Fibroblast of villous mesenchyme (primary cell): ENCODE measurements at regions not wholly inside any gene's neighbourhood (a gene's known extent, or its start where the extent isn't known, plus 50 kb on each side); places are given as distances from the start of the nearest gene placed in this dataset.

Source experiments
- DNase-seq: peaks from one replicate; pipeline ENCODE4 v3.0.0-alpha.2; 2010; ENCODE audit warnings: low read depth
- H3K4me3 ChIP-seq: 2 replicates; pipeline ENCODE4 v1.5.1; 2011; ENCODE audit warnings: low read depth, mild to moderate bottlenecking, low read length
- TF ChIP-seq, protein P1 (sequence below): IDR thresholded peaks from 2 replicates; pipeline ENCODE4 v1.5.1; 2012; ENCODE audit warnings: low read depth, mild to moderate bottlenecking, low read length; ENCODE audit not compliant: insufficient read depth

DNA sequence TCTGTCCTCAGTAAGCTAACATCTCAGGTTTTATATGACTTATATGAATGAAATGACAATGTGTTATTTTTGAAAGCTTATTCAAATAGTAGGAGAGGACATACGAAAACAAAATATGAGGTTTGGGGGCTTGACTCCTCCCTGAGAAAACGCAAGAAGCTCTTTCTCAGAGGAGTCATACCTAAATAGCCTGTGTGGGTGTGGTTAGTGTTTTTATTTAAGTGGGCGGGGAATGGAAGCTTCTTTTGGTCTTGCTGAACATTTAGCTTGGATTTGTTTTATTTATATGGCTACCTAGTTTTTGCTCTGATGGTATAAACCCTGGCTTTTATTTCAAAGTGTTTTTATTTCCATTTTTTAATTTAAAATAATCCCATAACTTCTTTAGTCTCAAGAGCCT lies 72.1 kb upstream of the DSG1 start:
- H3K4me3 ChIP-seq: no peak overlapping the region
- no peak for DNase-seq
- TF ChIP-seq, protein P1, sequence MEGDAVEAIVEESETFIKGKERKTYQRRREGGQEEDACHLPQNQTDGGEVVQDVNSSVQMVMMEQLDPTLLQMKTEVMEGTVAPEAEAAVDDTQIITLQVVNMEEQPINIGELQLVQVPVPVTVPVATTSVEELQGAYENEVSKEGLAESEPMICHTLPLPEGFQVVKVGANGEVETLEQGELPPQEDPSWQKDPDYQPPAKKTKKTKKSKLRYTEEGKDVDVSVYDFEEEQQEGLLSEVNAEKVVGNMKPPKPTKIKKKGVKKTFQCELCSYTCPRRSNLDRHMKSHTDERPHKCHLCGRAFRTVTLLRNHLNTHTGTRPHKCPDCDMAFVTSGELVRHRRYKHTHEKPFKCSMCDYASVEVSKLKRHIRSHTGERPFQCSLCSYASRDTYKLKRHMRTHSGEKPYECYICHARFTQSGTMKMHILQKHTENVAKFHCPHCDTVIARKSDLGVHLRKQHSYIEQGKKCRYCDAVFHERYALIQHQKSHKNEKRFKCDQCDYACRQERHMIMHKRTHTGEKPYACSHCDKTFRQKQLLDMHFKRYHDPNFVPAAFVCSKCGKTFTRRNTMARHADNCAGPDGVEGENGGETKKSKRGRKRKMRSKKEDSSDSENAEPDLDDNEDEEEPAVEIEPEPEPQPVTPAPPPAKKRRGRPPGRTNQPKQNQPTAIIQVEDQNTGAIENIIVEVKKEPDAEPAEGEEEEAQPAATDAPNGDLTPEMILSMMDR: no peak

DNA sequence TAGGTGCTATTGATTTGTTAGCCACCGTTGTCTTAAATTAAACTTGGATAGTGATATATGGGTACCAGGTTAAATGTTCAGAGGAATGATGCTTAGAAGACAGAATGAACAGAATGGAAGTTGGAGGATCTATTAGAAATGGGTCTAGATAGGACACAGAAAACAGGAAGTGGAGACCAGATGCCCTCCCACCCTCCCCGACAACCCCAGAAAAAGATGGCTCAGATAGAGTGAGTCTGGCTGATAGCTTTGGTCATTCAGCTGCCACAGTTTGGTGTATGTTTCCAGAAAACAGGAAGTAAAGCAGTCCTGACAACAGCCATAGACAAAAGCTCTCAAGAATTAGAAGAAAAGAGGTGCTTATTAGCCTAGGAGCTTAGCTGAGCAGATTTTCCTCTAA lies 71.5 kb upstream of the DSG1 start:
- no peak overlapping the region for H3K4me3 ChIP-seq
- DNase-seq: no peak
- TF ChIP-seq, protein P1: no peak

DNA sequence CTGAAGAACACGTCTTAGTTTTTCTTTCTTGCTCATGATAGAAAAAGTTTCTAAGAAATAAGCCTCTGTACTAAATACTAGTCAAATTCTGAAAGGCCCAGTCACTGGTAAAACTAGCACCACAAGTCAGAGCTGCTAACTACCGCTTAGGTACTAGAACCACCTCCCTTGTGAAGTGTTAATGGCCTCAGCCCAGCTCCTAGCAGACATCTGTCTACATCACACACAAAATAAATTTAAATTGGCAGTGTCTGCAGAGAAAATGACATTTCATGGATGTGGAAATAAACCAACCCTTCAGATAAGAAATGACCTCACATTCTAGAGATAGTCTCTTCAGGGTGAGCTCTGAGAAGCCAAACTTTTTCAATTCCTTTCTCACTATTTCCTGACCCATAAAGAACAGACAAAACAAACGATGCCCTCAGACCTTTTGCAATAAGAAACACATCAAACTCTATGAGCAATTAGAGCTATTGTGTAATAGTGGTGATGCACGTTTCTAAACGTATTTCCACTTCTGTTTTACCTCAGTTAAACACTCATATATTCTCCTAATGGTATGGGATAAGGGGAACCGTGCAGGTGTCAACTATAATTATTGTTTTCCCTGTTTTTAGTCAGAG lies 70.3 kb upstream of the DSG1 start:
- TF ChIP-seq, protein P1: no peak
- H3K4me3 ChIP-seq: no peak overlapping the region
- no peak for DNase-seq

DNA sequence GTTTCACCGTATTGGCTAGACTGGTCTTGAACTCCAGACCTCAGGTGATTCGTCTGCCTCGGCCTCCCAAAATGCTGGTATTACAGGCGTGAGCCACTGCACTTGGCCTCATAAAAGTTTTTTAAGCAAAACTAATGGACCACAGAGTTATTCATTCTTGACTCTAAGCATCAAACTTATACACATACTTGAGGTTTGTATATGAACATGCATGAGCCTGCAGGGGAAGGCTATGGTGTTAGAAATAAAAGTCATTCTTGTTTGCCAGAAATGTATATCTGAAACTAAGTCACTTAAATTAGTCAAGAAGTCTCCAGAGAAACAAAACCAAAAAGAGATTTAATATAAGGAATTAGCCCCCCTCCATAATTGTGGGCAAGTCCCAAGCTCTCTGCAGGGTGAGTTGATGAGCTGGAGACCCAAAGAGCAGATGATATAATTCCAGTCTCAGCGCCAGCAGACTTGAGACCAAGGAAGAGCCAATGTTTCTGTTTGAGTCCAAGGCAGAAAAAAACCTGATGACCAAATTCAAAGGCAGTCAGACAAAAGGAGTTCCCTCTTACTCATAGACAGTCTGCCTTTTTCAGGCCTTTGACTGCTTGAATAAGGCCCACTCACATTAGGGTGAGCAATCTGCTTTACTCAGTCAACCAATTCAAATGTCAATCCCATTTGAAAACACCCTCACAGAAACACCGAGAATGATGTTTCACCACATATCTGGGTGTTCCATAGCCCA lies 69.0 kb upstream of the DSG1 start:
- TF ChIP-seq, protein P1: no peak
- no peak overlapping the region for H3K4me3 ChIP-seq
- DNase-seq: no peak

DNA sequence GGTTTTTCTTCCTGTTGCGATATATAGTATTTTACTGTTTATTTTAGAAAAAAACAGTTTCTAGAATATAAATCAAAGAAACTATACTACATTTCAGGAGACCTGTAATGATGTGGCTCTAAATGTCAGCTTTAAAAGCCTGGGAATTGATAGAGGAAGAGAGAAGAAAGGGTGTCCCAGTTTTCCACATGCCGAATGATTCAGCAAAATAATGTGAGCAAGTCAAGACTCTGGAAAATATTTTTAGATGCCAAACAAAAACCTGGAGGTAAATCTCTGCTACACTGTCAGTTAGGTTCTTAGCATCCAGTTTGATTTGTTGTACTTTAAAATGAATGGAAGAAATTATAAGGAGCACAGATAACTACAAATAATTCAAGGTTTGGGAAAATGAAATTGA lies 67.1 kb upstream of the DSG1 start:
- H3K4me3 ChIP-seq: no peak overlapping the region
- no peak for DNase-seq
- TF ChIP-seq, protein P1: no peak

DNA sequence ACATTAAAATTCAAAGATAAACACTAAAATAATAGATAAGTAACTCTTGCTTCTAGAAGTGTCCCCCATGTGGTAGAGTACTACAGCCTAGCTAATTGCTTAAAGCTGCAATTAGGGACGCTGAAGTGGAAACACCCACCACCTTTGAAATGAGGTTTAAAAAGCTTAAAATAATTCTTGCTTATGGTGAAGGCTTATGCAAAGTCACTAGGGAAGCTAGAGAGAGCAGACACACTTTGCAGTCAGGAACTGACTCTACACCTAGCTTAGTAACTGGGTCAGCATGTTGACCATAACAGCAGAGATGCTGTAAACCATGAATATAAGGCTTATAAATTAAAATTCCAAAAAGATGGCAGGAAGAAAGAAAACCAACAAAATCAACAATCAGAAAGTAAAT lies 65.4 kb upstream of the DSG1 start:
- no peak for DNase-seq
- TF ChIP-seq, protein P1: no peak
- no peak overlapping the region for H3K4me3 ChIP-seq
